ENCODE measurements at regions not wholly inside any gene's neighbourhood (a gene's known extent, or its start where the extent isn't known, plus 50 kb on each side); places are given as distances from the start of the nearest gene placed in this dataset.

- H3K27ac ChIP-seq, result no peak overlapping the region
- no peak overlapping the region for H3K4me3 ChIP-seq
- intact Hi-C loops (cut with DNase I; ENCODE audit: low total_unique reads), result no loop called here
- H3K27me3 ChIP-seq, result no peaks in the 10 kb centered on the region
- DNase-seq, result no peak
- H3K4me1 ChIP-seq, result peaks cover 9% of the 10 kb centered on the region
- TF ChIP-seq CTCF (IDR thresholded peaks at IDR 0.05) (no peak), POLR2A (IDR thresholded peaks at IDR 0.05) (no peak)
- H3K36me3 ChIP-seq (ENCODE audit: low read depth, missing control alignments), result no peaks in the 10 kb centered on the region
- 26 to 36% methylated on average over 2 of the region's 2 CpGs for WGBS, 2 donors
- H3K9me3 ChIP-seq, result no peaks in the 10 kb centered on the region
Observed at GRCh38 chr6:125524356-125524755, 222.6 kb upstream of the HDDC2 start.

GRCh38 chr6:125526007-125526720 is 223.3 kb upstream of the HEY2 start:
- DNase-seq, result no peak
- Histone ChIP-seq H3K27me3 (no peaks in the 10 kb centered on the region), H3K9me3 (no peaks in the 10 kb centered on the region), H3K4me1 (peaks cover 9% of the 10 kb centered on the region), H3K27ac (no peak overlapping the region), H3K4me3 (no peak overlapping the region), H3K36me3 (ENCODE audit: low read depth, missing control alignments) (no peaks in the 10 kb centered on the region)
- TF ChIP-seq POLR2A (IDR thresholded peaks at IDR 0.05) (no peak), CTCF (IDR thresholded peaks at IDR 0.05) (no peak)
- intact Hi-C loops (cut with DNase I; ENCODE audit: low total_unique reads), result no loop called here
- 61 to 100% methylated on average over 1 of the region's 1 CpG for WGBS, 2 donors

GRCh38 chr6:125528621-125529041 is 220.8 kb upstream of the HEY2 start:
- intact Hi-C loops (cut with DNase I; ENCODE audit: low total_unique reads), result no loop called here
- DNase-seq, result no peak
- Histone ChIP-seq H3K27ac (no peak overlapping the region), H3K9me3 (no peaks in the 10 kb centered on the region), H3K4me3 (no peak overlapping the region), H3K36me3 (ENCODE audit: low read depth, missing control alignments) (no peaks in the 10 kb centered on the region), H3K27me3 (no peaks in the 10 kb centered on the region), H3K4me1 (peaks cover 9% of the 10 kb centered on the region)
- TF ChIP-seq POLR2A (IDR thresholded peaks at IDR 0.05), result no peak
- no peak for TF ChIP-seq CTCF (IDR thresholded peaks at IDR 0.05)
- 35 to 39% methylated on average over 4 to 6 of the region's 6 CpGs for WGBS, 2 donors

- WGBS, 2 donors, result 49 to 61% methylated on average over 5 of the region's 5 CpGs
- no peak for TF ChIP-seq POLR2A (IDR thresholded peaks at IDR 0.05)
- no peak for TF ChIP-seq CTCF (IDR thresholded peaks at IDR 0.05)
- no peak overlapping the region for H3K27ac ChIP-seq
- H3K27me3 ChIP-seq, result no peaks in the 10 kb centered on the region
- peaks cover 9% of the 10 kb centered on the region for H3K4me1 ChIP-seq
- no peak for DNase-seq
- H3K4me3 ChIP-seq, result no peak overlapping the region
- intact Hi-C loops (cut with DNase I; ENCODE audit: low total_unique reads), result no loop called here
- no peaks in the 10 kb centered on the region for H3K36me3 ChIP-seq (ENCODE audit: low read depth, missing control alignments)
- H3K9me3 ChIP-seq, result no peaks in the 10 kb centered on the region
Observed at GRCh38 chr6:125529061-125529460, 220.4 kb upstream of the HEY2 start.
